A549 (cell line): ENCODE measurements at regions not wholly inside any gene's neighbourhood (a gene's known extent, or its start where the extent isn't known, plus 50 kb on each side); places are given as distances from the start of the nearest gene placed in this dataset.

Experiments used
- ESRRA ChIP-seq: fragments of 150-350 bp; IDR thresholded peaks from 2 replicates; pipeline ENCODE4 v1.6.1; 2014; ENCODE audit warnings: mild to moderate bottlenecking, low read length, borderline replicate concordance
- HOXB13 ChIP-seq: fragments of 250-450 bp; sonication (Bioruptor Pico); IDR thresholded peaks from 2 replicates; pipeline ENCODE4 v1.5.0; 2020; ENCODE audit warnings: low read depth, mild to moderate bottlenecking, moderate library complexity
- NFE2L2 ChIP-seq: fragments of 150-350 bp; conservative IDR thresholded peaks from 2 replicates; pipeline ENCODE4 v1.6.1; 2014; ENCODE audit warnings: low read length
- POLR2A ChIP-seq: IDR thresholded peaks from 2 replicates; pipeline ENCODE4 v1.6.1; 2012; ENCODE audit warnings: mild to moderate bottlenecking, low read length
- RAD21 ChIP-seq, 2 experiments: fragments of >200 bp in 1 of 2; sonication (Bioruptor Twin) in 1 of 2; formaldehyde crosslinking in 1 of 2; IDR thresholded peaks in 1 of 2; conservative IDR thresholded peaks in 1 of 2; 2 replicates in 1 of 2; 3 replicates in 1 of 2; pipeline ENCODE4 v1.6.1; 2012 to 2018; ENCODE audit warnings: inconsistent platforms in 1 of 2
- RFX5 ChIP-seq: fragments of 450-650 bp; IDR thresholded peaks from 2 replicates; pipeline ENCODE4 v1.7.1; 2014; ENCODE audit warnings: antibody characterized with exemption, mild to moderate bottlenecking, moderate library complexity
- RNF2 ChIP-seq: fragments of 200-600 bp; sonication (generic); IDR thresholded peaks from 2 replicates; pipeline ENCODE4 v1.6.1; 2016; ENCODE audit warnings: low read depth, mild to moderate bottlenecking, antibody characterized with exemption, moderate library complexity, borderline replicate concordance
- TF ChIP-seq, protein P1 (sequence below): fragments of 200-600 bp; sonication (generic); IDR thresholded peaks from 2 replicates; pipeline ENCODE4 v1.6.1; 2016; ENCODE audit warnings: antibody characterized with exemption, mild to moderate bottlenecking, moderate library complexity
- TF ChIP-seq, protein P2 (sequence below): fragments of 250-450 bp; sonication (Bioruptor Pico); IDR thresholded peaks from 2 replicates; pipeline ENCODE4 v1.5.0; 2021; ENCODE audit warnings: mild to moderate bottlenecking, moderate library complexity, borderline replicate concordance
- TF ChIP-seq, protein P3 (sequence below): fragments of >200 bp; sonication (Bioruptor Twin); formaldehyde crosslinking; IDR thresholded peaks from 3 replicates; pipeline ENCODE4 v1.5.1; 2016

DNA sequence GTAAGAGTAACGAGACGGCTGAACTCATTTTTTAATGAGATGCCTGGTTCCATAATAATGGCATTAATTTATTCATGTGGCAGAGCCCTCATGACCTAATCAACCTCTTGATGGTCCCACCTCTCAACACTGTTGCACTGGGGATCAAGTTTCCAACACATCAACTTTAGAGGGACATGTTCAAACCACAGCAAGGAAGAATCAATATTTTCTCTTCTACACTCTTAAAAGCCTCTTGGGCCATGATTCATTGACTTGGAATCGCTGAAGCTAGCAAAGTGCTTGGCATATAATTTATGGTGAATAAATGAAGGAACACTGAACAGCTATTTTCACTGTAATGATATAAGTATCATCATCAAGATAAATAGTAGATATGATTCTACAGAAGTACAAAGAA lies 333.0 kb downstream of the TNS1 start:
- TF ChIP-seq NFE2L2 (no peak), POLR2A (no peak), RNF2 (no peak), ESRRA (no peak), RAD21 (conservative IDR thresholded peaks at IDR 0.05 in 1 of 2, IDR thresholded peaks at IDR 0.05 in 1 of 2) (no peak), HOXB13 (CRISPR knock-in tag) (no peak), RFX5 (no peak)
- TF ChIP-seq, protein P1, sequence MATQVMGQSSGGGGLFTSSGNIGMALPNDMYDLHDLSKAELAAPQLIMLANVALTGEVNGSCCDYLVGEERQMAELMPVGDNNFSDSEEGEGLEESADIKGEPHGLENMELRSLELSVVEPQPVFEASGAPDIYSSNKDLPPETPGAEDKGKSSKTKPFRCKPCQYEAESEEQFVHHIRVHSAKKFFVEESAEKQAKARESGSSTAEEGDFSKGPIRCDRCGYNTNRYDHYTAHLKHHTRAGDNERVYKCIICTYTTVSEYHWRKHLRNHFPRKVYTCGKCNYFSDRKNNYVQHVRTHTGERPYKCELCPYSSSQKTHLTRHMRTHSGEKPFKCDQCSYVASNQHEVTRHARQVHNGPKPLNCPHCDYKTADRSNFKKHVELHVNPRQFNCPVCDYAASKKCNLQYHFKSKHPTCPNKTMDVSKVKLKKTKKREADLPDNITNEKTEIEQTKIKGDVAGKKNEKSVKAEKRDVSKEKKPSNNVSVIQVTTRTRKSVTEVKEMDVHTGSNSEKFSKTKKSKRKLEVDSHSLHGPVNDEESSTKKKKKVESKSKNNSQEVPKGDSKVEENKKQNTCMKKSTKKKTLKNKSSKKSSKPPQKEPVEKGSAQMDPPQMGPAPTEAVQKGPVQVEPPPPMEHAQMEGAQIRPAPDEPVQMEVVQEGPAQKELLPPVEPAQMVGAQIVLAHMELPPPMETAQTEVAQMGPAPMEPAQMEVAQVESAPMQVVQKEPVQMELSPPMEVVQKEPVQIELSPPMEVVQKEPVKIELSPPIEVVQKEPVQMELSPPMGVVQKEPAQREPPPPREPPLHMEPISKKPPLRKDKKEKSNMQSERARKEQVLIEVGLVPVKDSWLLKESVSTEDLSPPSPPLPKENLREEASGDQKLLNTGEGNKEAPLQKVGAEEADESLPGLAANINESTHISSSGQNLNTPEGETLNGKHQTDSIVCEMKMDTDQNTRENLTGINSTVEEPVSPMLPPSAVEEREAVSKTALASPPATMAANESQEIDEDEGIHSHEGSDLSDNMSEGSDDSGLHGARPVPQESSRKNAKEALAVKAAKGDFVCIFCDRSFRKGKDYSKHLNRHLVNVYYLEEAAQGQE = no peak
- TF ChIP-seq, protein P2, sequence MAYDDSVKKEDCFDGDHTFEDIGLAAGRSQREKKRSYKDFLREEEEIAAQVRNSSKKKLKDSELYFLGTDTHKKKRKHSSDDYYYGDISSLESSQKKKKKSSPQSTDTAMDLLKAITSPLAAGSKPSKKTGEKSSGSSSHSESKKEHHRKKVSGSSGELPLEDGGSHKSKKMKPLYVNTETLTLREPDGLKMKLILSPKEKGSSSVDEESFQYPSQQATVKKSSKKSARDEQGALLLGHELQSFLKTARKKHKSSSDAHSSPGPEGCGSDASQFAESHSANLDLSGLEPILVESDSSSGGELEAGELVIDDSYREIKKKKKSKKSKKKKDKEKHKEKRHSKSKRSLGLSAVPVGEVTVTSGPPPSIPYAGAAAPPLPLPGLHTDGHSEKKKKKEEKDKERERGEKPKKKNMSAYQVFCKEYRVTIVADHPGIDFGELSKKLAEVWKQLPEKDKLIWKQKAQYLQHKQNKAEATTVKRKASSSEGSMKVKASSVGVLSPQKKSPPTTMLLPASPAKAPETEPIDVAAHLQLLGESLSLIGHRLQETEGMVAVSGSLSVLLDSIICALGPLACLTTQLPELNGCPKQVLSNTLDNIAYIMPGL = no peak
- TF ChIP-seq, protein P3, sequence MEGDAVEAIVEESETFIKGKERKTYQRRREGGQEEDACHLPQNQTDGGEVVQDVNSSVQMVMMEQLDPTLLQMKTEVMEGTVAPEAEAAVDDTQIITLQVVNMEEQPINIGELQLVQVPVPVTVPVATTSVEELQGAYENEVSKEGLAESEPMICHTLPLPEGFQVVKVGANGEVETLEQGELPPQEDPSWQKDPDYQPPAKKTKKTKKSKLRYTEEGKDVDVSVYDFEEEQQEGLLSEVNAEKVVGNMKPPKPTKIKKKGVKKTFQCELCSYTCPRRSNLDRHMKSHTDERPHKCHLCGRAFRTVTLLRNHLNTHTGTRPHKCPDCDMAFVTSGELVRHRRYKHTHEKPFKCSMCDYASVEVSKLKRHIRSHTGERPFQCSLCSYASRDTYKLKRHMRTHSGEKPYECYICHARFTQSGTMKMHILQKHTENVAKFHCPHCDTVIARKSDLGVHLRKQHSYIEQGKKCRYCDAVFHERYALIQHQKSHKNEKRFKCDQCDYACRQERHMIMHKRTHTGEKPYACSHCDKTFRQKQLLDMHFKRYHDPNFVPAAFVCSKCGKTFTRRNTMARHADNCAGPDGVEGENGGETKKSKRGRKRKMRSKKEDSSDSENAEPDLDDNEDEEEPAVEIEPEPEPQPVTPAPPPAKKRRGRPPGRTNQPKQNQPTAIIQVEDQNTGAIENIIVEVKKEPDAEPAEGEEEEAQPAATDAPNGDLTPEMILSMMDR = no peak
